Kidney tubule cell (primary cell): ENCODE measurements at regions not wholly inside any gene's neighbourhood (a gene's known extent, or its start where the extent isn't known, plus 50 kb on each side); places are given as distances from the start of the nearest gene placed in this dataset.
A peak's percentile ranks its signal among the peaks of the same experiment; 100 is the strongest.

Experiments
- DNase-seq: peaks from one replicate; pipeline ENCODE4 v3.0.0-alpha.2; 2018; ENCODE audit warnings: low spot score

DNA sequence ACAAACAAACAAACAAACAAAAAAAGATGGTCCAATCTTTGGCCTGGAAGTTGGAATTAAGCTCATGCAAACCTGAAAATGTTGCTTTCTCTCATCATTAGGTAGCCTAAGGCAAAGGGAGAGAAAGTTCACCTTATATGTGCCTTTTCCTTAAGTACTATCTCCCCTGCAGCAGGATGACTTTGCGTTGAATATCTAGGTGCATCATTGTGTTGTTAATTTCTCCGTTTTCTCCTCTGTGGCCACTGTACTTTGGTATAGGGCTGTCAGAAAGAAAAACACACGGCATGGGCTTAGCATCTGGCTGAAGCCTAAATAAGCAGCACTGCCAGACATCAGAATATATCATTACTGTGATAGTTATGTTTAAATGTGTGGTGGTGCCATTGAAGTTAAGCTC, 345.5 kb downstream of the BCAT1 start:
- no peak for DNase-seq

- peak; percentile 84 for DNase-seq
These were observed 347.9 kb downstream of the BCAT1 start for GRCh38 chr12:24600996-24601395.

- no peak for DNase-seq
These were observed 348.4 kb downstream of the BCAT1 start for GRCh38 chr12:24600551-24600950.

DNA sequence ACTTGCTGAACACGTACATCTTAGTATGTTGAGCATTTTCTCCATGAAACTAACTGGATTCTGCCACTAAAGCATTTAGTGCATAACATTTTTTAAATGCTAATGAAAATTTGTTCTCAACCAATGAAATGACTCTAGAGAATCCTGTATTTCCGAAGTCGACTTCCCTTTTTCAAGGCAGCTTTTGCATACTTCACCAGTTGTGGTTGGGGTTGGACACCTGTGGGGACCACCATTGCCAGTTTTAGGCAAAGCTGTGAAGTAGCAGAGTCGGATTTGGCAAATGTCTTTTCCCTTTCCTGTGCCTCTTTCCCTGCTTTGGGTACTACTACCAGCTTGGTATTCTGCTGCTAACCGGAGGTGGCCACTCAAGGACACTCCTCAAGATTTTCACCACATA, 349.2 kb downstream of the BCAT1 start:
- no peak for DNase-seq

DNA sequence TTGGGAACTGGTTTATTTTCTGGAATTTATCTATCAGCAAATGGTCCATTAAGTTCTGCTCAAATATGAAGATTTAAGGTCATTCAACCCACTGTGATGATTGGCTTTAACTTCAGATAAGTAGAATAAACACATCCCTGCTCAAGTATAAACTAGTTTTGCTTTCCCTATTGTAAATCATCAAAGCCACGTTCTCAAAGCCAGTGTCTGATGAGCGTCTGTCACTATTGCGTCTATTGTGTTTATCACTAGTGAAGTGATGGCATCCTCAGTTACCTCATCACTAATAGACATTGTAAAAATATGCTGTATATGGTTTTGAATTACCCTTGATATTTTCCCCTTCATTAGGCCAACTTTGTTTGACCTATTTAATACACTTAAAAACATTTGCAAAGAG, 351.3 kb downstream of the BCAT1 start:
- DNase-seq, result no peak

- DNase-seq, result peak; percentile 45
These were observed 352.0 kb downstream of the BCAT1 start for GRCh38 chr12:24596768-24597388.

- no peak for DNase-seq
These were observed 353.2 kb downstream of the BCAT1 start for GRCh38 chr12:24595652-24596235.

DNA sequence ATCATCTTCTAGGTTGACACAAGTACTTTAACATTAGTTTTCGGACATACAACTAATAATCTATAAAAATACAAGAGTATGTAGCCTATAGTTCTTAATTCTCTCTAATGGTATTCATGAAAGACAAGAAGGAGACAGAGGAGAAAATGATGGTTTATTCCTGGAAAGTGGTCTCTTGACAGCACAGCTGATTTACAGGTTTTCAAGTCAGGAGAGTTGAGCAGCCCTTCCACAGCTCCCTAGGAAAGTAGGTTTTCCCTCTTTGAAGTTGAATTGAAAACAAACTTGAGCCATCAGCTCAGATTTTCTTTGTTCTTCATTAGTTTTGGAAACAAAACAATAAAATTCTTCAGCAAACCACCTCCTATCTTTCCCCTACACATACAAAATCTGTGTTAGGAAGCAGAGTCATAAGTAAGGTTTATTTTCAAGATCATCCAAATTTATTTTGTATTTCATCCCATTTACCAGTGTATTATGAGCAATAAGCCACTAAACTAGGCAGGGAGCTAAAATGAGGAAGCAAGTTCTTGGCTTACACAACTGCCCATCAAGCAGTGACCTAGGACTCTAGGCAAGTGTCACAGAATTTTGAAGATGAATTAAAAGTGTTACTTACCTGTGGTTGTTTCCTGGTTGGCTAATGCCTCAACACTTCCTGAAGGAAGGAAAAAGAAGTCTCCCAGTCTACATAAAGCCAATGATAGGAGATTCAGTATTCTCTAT, 357.0 kb downstream of the BCAT1 start:
- DNase-seq, result no peak

GRCh38 chr12:24591079-24591626, 357.7 kb downstream of the BCAT1 start:
- DNase-seq, result no peak

DNA sequence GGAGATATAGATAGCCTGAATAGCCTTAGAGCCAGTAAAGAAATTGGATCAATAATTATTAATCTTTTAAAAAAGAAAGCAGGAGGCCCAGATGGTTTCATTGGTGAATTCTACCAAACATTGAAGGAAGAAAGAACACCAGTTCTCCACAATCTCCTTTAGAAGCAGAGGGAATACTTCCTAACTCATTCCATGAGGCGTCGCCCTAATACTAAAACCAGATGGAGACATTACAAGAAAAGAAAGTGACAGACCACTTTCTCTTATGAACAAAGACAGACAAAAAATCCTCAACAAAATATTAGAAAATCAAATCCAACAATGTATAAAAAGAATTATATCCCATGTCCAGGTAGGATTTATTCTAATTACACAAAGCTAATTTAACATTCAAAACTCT, 362.6 kb downstream of the BCAT1 start:
- no peak for DNase-seq

- DNase-seq, result no peak
These were observed 364.7 kb downstream of the BCAT1 start for GRCh38 chr12:24584032-24584675.

- no peak for DNase-seq
These were observed 365.8 kb downstream of the BCAT1 start for GRCh38 chr12:24582954-24583601.

- no peak for DNase-seq
These were observed 374.4 kb downstream of the BCAT1 start for GRCh38 chr12:24574538-24574937.

GRCh38 chr12:24573621-24574020, 375.3 kb downstream of the BCAT1 start:
- DNase-seq, result no peak

GRCh38 chr12:24565300-24565699, 383.6 kb downstream of the BCAT1 start:
- DNase-seq, result no peak

DNA sequence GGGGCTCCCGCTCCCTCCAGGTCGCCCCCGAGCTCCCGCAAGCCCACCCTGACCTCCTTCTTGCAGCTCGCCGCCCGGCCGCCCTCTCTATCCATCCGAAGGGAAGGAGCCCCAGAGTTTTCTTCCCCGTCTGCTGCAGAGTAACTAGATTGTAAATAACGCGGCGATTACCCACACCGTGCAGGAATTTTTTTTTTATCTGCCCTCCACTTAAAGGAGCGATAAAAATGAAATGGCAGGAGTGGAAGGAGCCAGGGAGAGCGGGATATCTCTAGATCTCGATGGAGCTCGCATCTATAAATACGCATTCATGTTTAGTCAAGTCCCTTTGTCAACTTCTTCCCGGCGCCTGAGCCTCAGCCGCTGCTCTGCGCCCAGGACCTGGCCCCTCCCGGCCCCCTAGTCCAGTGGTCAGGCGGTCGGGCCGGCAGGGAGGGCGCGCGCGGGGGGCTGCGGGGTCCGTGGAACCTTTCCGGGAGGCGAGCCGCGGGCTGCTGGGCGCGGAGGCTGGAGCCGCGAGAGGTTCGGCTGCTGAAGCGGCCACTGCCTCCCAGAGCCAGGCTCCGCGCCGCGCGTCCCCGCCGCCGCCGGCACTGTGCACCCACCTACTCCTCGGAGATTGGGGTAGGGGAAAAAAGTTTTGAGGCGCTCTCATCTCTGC, 386.0 kb downstream of the BCAT1 start:
- peak; percentile 21 for DNase-seq

DNA sequence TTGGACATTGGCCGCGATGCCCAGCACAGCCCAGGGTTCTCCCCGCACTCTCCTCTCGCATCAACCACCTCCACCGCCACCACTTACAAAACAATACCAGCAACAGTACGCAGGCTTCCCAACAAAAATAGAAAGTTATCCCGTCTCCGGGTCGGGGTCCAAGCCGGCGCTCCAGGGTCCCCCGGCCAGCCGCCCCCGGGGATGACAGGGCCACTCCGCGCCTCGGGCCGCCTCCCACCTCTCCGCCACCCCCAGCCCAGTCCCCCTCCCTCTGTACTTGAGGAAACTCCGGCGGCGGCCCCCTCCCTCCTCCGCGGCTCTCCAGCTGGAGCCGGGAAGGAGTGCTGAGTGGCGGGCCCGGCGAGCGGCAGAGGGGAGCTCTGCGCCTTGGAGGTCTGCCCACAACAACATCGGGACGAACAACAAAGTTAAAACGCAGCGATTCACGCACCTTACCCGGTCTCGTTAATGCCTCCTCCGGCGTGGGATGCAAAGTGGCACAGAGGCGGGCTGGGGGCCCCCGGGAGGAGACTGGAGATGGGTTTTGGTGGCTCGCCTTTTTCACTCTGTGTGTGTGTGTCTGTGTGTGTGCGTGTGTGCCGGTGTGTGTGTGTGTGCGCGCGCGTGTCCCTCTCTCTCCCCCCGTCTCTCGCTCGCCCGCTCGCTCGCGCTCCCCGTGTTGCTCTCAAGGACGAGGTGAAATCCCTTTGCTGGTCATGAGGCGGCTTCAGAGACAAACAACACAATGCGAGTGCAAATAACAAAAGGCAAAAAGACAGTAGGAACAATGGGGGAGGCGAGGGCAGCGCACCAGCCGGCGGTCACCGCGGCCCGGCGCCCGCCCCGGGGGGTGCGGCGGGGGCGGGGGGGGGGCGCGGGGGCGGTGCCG, 386.8 kb downstream of the BCAT1 start:
- DNase-seq, result peak; percentile 29

GRCh38 chr12:24561411-24561871, 387.5 kb downstream of the BCAT1 start:
- peak; percentile 34 for DNase-seq

DNA sequence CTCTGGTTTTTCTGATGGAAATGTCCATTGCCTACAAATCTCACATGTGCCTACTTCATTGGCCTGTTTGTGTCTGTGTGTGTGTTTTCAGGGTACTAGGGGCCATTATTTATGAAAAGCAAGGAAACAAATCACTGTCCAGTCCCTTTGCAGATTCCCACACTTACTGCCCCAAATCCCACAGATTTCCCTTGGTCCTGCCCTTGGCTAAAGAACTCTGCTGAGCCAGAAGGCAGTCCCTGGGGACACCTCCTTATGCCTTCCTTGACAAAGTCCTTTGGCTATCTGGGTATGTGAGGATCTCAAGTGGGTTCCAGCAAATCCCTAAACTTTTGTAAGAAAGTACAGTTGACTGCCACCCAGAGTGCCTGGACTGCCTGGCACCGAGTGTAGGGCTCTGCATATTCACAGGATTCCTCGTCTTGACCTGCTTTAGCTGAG, 388.1 kb downstream of the BCAT1 start:
- DNase-seq, result no peak

DNA sequence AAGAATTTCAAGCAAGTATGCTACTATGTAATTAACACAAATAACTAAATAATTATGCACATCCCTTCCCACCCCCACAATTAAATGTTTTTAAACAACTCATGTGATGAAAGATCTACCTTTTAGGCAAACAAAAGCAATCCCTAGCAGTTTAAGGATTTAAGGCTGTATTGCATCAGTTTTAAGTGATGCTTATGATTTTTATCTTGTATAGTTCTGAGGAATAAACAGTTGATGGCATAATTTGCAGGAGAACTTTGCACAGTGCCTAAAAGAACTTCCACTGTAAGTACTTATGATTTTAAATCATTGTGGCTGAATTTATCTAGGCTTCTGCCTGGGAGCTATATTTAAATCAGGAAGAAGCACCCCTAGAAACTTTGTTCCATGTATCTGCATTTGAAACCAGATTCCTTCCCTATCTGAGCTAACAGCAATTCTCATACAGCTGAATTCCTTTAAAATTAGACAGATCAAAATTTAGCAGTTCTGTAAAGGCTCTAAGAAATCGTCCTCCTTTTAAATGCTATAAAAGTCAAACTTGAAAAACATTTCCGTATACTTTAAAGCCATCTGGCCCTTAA, 388.6 kb downstream of the BCAT1 start:
- no peak for DNase-seq
